Esophagus squamous epithelium (tissue), 4 donors: ENCODE measurements at regions not wholly inside any gene's neighbourhood (a gene's known extent, or its start where the extent isn't known, plus 50 kb on each side); places are given as distances from the start of the nearest gene placed in this dataset.

ENCODE experiments used
- CTCF ChIP-seq, 6 experiments: fragments of 450-650 bp in 4 of 6; fragments of 200-600 bp in 2 of 6; sonication (generic) in 2 of 6; IDR thresholded peaks; one replicate each; pipeline ENCODE4 v1.5.1; 2016 to 2019; ENCODE audit warnings: antibody characterized with exemption in 6 of 6, mild to moderate bottlenecking in 4 of 6, moderate library complexity in 4 of 6
- POLR2A ChIP-seq, 4 donors: fragments of 450-650 bp; IDR thresholded peaks; one replicate each; pipeline ENCODE4 v1.6.1; 2017; ENCODE audit warnings: antibody characterized with exemption in 4 of 4, mild to moderate bottlenecking in 4 of 4, moderate library complexity in 3 of 4

GRCh38 chr2:145029081-145029480 lies 509.2 kb upstream of the ZEB2 start:
- no peak for TF ChIP-seq CTCF (IDR thresholded peaks at IDR 0.05)
- no peak for TF ChIP-seq POLR2A (IDR thresholded peaks at IDR 0.05)
